SK-N-SH treated with all-trans-retinoic acid at 6 μM for 48 hours (cell line): ENCODE measurements at regions not wholly inside any gene's neighbourhood (a gene's known extent, or its start where the extent isn't known, plus 50 kb on each side); places are given as distances from the start of the nearest gene placed in this dataset.
A peak's percentile ranks its signal among the peaks of the same experiment; 100 is the strongest.
"Not testable (repeated sequence)": the region's sequence is repeated elsewhere in the genome, so short reads cannot be mapped to it uniquely, and the experiment has no call there.

ENCODE experiments used
- ATAC-seq: fragments of 200-7000 bp; cut with Tn5 transposase; 3 replicates; pipeline ENCODE4 v1.9.1; 2020; ENCODE audit warnings: mild to moderate bottlenecking, moderate library complexity
- ARNTL ChIP-seq: fragments of 450-650 bp; formaldehyde crosslinking; IDR thresholded peaks from 2 replicates; pipeline ENCODE4 v1.5.0; 2020; ENCODE audit warnings: low read depth, mild to moderate bottlenecking, moderate library complexity, borderline replicate concordance
- BACH2 ChIP-seq: fragments of 250-450 bp; sonication (Bioruptor Pico); IDR thresholded peaks from 2 replicates; pipeline ENCODE4 v1.9.0; 2021; ENCODE audit warnings: mild to moderate bottlenecking, borderline replicate concordance
- CSDC2 ChIP-seq: fragments of 250-450 bp; sonication (Bioruptor Pico); IDR thresholded peaks from 2 replicates; pipeline ENCODE4 v1.5.0; 2020; ENCODE audit warnings: mild to moderate bottlenecking, moderate library complexity
- ESRRG ChIP-seq: fragments of 250-450 bp; sonication (Bioruptor Pico); IDR thresholded peaks from 2 replicates; pipeline ENCODE4 v1.6.1; 2021; ENCODE audit warnings: mild to moderate bottlenecking
- GLIS3 ChIP-seq: fragments of 250-450 bp; sonication (Bioruptor Pico); IDR thresholded peaks from 2 replicates; pipeline ENCODE4 v1.5.0; 2020; ENCODE audit warnings: mild to moderate bottlenecking, moderate library complexity
- ISL1 ChIP-seq: fragments of 250-450 bp; sonication (Bioruptor Pico); IDR thresholded peaks from 2 replicates; pipeline ENCODE4 v2.1.2; 2022; ENCODE audit warnings: mild to moderate bottlenecking, moderate library complexity
- OSR1 ChIP-seq: fragments of 250-450 bp; sonication (Bioruptor Pico); IDR thresholded peaks from 2 replicates; pipeline ENCODE4 v1.8.0; 2022; ENCODE audit warnings: moderate library complexity, mild to moderate bottlenecking, inconsistent platforms
- PPARA ChIP-seq: fragments of 250-450 bp; sonication (Bioruptor Pico); IDR thresholded peaks from 2 replicates; pipeline ENCODE4 v1.5.0; 2020; ENCODE audit warnings: mild to moderate bottlenecking, borderline replicate concordance
- SNAI2 ChIP-seq: fragments of 250-450 bp; sonication (Bioruptor Pico); IDR thresholded peaks from 2 replicates; pipeline ENCODE4 v1.5.0; 2020; ENCODE audit warnings: mild to moderate bottlenecking, moderate library complexity
- TCF4 ChIP-seq: fragments of 250-450 bp; sonication (Bioruptor Pico); IDR thresholded peaks from 2 replicates; pipeline ENCODE4 v1.8.0; 2021; ENCODE audit warnings: mild to moderate bottlenecking, moderate library complexity, borderline replicate concordance
- TOX ChIP-seq: fragments of 250-450 bp; sonication (Bioruptor Pico); IDR thresholded peaks from 2 replicates; pipeline ENCODE4 v1.8.0; 2021; ENCODE audit warnings: mild to moderate bottlenecking, moderate library complexity, borderline replicate concordance
- ZC3H10 ChIP-seq: fragments of 250-450 bp; sonication (Bioruptor Pico); IDR thresholded peaks from 2 replicates; pipeline ENCODE4 v1.5.1; 2021; ENCODE audit warnings: mild to moderate bottlenecking, moderate library complexity
- ZFP3 ChIP-seq: fragments of 250-450 bp; sonication (Bioruptor Pico); IDR thresholded peaks from 2 replicates; pipeline ENCODE4 v1.5.0; 2020; ENCODE audit warnings: mild to moderate bottlenecking, moderate library complexity
- ZFP30 ChIP-seq: fragments of 450-650 bp; formaldehyde crosslinking; IDR thresholded peaks from 2 replicates; pipeline ENCODE4 v1.5.0; 2022; ENCODE audit warnings: mild to moderate bottlenecking, moderate library complexity
- ZNF565 ChIP-seq: fragments of 450-650 bp; formaldehyde crosslinking; conservative IDR thresholded peaks from 2 replicates; pipeline ENCODE4 v1.5.0; 2020; ENCODE audit warnings: low read depth, mild to moderate bottlenecking, moderate library complexity
- ZNF8 ChIP-seq: fragments of 450-650 bp; formaldehyde crosslinking; IDR thresholded peaks from 2 replicates; pipeline ENCODE4 v1.5.0; 2020; ENCODE audit warnings: mild to moderate bottlenecking, moderate library complexity
- TF ChIP-seq, protein P1 (sequence below): fragments of 250-450 bp; sonication (Bioruptor Pico); IDR thresholded peaks from 2 replicates; pipeline ENCODE4 v1.8.0; 2020; ENCODE audit warnings: mild to moderate bottlenecking, moderate library complexity, borderline replicate concordance
- TF ChIP-seq, protein P2 (sequence below): fragments of 250-450 bp; sonication (Bioruptor Pico); IDR thresholded peaks from 2 replicates; pipeline ENCODE4 v1.8.0; 2021; ENCODE audit warnings: low read depth, mild to moderate bottlenecking, moderate library complexity, borderline replicate concordance
- TF ChIP-seq, protein P3 (sequence below): fragments of 250-450 bp; sonication (Bioruptor Pico); IDR thresholded peaks from 2 replicates; pipeline ENCODE4 v1.5.1; 2020; ENCODE audit warnings: low read depth, mild to moderate bottlenecking, moderate library complexity
- TF ChIP-seq, protein P4 (sequence below): fragments of 250-450 bp; sonication (Bioruptor Pico); IDR thresholded peaks from 2 replicates; pipeline ENCODE4 v1.5.0; 2020; ENCODE audit warnings: mild to moderate bottlenecking, moderate library complexity
- TF ChIP-seq, protein P5 (sequence below): fragments of 250-450 bp; sonication (Bioruptor Pico); IDR thresholded peaks from 2 replicates; pipeline ENCODE4 v1.5.1; 2021; ENCODE audit warnings: mild to moderate bottlenecking, moderate library complexity

DNA sequence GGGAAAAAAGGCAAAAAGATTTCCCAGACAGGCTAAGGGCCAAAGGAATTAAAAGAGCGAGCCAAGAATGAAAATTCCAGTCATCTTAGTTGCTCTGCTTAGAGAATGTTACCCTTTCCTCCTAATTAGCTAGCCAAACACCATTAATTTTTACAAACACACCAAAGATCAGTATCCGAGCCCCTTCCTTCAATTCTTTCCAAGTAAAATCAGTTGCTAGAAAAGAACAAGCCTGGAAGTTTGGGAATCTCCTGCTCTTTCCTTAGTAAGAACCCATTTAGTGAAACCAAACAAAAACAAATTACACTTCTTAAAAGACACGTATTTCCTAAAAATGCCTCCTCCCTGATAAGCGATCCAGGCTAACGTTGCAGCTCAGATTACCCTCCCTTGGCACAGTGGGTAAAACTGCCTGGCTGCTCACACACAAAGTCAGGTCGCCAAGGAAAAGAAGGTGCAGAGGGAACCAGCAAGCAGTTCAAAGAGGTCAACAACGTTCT lies 57.1 kb upstream of the ABLIM1 start:
- TF ChIP-seq BACH2 (CRISPR knock-in tag) (no peak), CSDC2 (no peak), ISL1 (CRISPR knock-in tag) (peak; percentile 60), OSR1 (no peak), ZNF565 (no peak), ESRRG (CRISPR knock-in tag) (no peak)
- ATAC-seq, result peak; percentile 66

DNA sequence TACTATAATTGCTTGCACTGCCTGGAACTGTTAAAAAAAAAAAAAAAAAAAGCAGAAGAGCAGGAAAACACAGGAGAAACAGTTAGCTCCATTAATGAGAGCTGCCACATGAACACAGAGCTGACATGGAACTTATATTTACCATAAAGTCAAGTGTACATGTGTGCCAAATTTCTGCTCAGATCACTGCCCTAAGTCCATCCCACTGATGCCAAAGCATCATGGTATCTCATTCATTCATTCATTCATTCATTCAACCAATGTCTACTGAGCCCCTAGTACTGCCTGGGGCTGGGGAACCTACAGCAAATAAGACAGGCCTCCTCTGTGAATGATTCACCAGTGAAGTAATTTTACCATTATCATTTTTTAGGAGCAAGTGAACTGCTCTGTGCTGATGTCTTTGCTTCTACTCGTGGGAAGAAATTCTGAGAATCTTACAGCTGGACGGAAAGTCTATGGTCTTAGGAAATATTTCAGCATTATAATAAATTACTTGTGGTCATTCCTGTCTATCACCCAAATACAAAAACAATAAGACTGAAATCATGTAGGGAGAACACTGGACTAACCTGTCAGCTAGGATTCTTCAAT lies 58.8 kb upstream of the ABLIM1 start:
- no peak for ATAC-seq
- TF ChIP-seq ISL1 (CRISPR knock-in tag) (0 out of 2 replicates have a peak, but pooled peaks have one; percentile 17), ZFP3 (CRISPR knock-in tag) (no peak)
- TF ChIP-seq, all 23 proteins: peak for 1

DNA sequence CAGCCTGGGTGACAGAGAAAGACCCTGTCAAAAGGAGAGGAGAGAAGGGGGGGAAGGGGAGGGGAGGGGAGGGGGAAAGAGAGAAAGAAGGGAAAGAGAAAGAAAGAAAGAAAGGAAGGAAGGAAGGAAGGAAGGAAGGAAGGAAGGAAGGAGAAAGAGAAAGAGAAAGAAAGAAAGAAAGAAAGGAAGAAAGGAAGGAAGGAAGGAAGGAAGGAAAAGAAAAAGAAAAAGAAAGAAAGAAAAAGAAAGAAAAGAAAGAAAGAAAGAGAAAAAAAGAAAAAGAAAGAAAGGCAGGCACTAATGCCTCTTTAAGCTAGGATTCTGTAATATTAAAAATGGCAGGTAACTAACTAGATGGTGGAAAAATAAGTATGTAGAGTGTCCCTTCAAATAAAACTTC lies 59.8 kb upstream of the ABLIM1 start:
- ATAC-seq, result not testable (repeated sequence)

DNA sequence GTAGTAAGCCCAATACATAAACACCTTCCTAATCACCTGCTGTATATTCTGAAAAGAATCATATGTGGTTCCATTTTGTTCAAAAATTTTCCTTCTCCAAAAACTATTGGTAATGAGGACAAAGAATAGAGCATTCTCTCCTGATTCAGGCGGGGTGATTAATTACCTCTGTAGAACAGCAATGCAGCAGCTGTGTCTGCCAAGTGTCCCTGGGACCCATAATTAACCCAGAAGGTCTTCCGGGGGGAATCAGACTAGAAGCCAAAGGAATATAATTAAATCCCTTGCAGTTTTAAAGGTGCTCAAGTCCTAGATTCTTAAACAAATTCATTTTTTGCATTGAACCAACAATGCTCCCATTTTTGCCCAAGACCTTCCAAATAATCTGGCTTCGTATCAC lies 60.3 kb upstream of the ABLIM1 start:
- TF ChIP-seq, protein P1, sequence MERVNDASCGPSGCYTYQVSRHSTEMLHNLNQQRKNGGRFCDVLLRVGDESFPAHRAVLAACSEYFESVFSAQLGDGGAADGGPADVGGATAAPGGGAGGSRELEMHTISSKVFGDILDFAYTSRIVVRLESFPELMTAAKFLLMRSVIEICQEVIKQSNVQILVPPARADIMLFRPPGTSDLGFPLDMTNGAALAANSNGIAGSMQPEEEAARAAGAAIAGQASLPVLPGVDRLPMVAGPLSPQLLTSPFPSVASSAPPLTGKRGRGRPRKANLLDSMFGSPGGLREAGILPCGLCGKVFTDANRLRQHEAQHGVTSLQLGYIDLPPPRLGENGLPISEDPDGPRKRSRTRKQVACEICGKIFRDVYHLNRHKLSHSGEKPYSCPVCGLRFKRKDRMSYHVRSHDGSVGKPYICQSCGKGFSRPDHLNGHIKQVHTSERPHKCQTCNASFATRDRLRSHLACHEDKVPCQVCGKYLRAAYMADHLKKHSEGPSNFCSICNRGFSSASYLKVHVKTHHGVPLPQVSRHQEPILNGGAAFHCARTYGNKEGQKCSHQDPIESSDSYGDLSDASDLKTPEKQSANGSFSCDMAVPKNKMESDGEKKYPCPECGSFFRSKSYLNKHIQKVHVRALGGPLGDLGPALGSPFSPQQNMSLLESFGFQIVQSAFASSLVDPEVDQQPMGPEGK, result no peak
- ATAC-seq, result no peak

DNA sequence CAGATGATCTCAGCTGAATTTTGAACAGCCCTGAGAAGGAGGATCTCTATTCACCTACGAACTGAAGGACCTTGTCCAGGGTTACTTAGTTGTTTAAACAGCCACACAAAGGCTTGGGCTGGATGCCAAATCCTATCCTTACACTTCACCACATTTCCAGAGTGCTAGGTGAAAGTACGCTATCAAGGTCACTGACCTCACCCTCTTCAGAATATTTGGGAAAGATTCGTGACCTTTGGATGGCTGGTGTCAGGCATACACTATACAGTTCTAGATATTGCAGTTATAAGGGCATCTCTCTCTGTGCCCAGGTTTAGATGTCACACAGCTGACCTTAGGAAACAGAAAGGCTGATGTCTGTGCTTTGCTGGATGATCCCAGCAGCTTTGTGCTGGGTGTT lies 61.2 kb upstream of the ABLIM1 start:
- TF ChIP-seq, protein P2, sequence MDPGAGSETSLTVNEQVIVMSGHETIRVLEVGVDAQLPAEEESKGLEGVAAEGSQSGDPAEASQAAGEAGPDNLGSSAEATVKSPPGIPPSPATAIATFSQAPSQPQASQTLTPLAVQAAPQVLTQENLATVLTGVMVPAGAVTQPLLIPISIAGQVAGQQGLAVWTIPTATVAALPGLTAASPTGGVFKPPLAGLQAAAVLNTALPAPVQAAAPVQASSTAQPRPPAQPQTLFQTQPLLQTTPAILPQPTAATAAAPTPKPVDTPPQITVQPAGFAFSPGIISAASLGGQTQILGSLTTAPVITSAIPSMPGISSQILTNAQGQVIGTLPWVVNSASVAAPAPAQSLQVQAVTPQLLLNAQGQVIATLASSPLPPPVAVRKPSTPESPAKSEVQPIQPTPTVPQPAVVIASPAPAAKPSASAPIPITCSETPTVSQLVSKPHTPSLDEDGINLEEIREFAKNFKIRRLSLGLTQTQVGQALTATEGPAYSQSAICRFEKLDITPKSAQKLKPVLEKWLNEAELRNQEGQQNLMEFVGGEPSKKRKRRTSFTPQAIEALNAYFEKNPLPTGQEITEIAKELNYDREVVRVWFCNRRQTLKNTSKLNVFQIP (CRISPR knock-in tag), result no peak
- no peak for TF ChIP-seq ZNF8 (CRISPR knock-in tag)
- no peak for TF ChIP-seq ZNF565
- no peak for TF ChIP-seq GLIS3 (CRISPR knock-in tag)
- no peak for TF ChIP-seq TCF4 (CRISPR knock-in tag)
- no peak for TF ChIP-seq SNAI2
- TF ChIP-seq, protein P3, sequence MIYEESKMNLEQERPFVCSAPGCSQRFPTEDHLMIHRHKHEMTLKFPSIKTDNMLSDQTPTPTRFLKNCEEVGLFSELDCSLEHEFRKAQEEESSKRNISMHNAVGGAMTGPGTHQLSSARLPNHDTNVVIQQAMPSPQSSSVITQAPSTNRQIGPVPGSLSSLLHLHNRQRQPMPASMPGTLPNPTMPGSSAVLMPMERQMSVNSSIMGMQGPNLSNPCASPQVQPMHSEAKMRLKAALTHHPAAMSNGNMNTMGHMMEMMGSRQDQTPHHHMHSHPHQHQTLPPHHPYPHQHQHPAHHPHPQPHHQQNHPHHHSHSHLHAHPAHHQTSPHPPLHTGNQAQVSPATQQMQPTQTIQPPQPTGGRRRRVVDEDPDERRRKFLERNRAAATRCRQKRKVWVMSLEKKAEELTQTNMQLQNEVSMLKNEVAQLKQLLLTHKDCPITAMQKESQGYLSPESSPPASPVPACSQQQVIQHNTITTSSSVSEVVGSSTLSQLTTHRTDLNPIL (CRISPR knock-in tag), result no peak
- TF ChIP-seq, protein P1, result no peak
- TF ChIP-seq TOX (CRISPR knock-in tag), result no peak
- TF ChIP-seq, protein P4, sequence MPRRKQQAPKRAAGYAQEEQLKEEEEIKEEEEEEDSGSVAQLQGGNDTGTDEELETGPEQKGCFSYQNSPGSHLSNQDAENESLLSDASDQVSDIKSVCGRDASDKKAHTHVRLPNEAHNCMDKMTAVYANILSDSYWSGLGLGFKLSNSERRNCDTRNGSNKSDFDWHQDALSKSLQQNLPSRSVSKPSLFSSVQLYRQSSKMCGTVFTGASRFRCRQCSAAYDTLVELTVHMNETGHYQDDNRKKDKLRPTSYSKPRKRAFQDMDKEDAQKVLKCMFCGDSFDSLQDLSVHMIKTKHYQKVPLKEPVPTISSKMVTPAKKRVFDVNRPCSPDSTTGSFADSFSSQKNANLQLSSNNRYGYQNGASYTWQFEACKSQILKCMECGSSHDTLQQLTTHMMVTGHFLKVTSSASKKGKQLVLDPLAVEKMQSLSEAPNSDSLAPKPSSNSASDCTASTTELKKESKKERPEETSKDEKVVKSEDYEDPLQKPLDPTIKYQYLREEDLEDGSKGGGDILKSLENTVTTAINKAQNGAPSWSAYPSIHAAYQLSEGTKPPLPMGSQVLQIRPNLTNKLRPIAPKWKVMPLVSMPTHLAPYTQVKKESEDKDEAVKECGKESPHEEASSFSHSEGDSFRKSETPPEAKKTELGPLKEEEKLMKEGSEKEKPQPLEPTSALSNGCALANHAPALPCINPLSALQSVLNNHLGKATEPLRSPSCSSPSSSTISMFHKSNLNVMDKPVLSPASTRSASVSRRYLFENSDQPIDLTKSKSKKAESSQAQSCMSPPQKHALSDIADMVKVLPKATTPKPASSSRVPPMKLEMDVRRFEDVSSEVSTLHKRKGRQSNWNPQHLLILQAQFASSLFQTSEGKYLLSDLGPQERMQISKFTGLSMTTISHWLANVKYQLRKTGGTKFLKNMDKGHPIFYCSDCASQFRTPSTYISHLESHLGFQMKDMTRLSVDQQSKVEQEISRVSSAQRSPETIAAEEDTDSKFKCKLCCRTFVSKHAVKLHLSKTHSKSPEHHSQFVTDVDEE (CRISPR knock-in tag), result no peak
- TF ChIP-seq ARNTL (CRISPR knock-in tag), result no peak
- no peak for TF ChIP-seq BACH2 (CRISPR knock-in tag)
- no peak for TF ChIP-seq PPARA
- TF ChIP-seq ZFP3 (CRISPR knock-in tag), result no peak
- no peak for TF ChIP-seq ESRRG (CRISPR knock-in tag)
- TF ChIP-seq ZFP30 (CRISPR knock-in tag), result no peak
- no peak for TF ChIP-seq ZC3H10 (CRISPR knock-in tag)
- no peak for TF ChIP-seq ISL1 (CRISPR knock-in tag)
- TF ChIP-seq, protein P5, sequence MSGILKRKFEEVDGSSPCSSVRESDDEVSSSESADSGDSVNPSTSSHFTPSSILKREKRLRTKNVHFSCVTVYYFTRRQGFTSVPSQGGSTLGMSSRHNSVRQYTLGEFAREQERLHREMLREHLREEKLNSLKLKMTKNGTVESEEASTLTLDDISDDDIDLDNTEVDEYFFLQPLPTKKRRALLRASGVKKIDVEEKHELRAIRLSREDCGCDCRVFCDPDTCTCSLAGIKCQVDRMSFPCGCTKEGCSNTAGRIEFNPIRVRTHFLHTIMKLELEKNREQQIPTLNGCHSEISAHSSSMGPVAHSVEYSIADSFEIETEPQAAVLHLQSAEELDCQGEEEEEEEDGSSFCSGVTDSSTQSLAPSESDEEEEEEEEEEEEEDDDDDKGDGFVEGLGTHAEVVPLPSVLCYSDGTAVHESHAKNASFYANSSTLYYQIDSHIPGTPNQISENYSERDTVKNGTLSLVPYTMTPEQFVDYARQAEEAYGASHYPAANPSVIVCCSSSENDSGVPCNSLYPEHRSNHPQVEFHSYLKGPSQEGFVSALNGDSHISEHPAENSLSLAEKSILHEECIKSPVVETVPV (CRISPR knock-in tag), result no peak
- TF ChIP-seq OSR1, result no peak
- ATAC-seq, result no peak
